H9 (cell line): ENCODE measurements at regions not wholly inside any gene's neighbourhood (a gene's known extent, or its start where the extent isn't known, plus 50 kb on each side); places are given as distances from the start of the nearest gene placed in this dataset.
A peak's percentile ranks its signal among the peaks of the same experiment; 100 is the strongest.
"Not testable (repeated sequence)": the region's sequence is repeated elsewhere in the genome, so short reads cannot be mapped to it uniquely, and the experiment has no call there.

Experiments
- DNase-seq: peaks from one replicate; pipeline ENCODE4 v3.0.0-alpha.2; 2017
- H2AFZ ChIP-seq: one replicate; pipeline ENCODE4 v1.6.1; 2013; ENCODE audit warnings: mild to moderate bottlenecking, low read length, control low read depth, moderate library complexity
- H2AK5ac ChIP-seq: 2 replicates; pipeline ENCODE4 v1.6.1; 2013; ENCODE audit warnings: low read length, control low read depth, mixed read lengths; ENCODE audit not compliant: insufficient read length
- H2BK120ac ChIP-seq: one replicate; pipeline ENCODE4 v1.6.1; 2013; ENCODE audit warnings: low read depth, mild to moderate bottlenecking, low read length, control low read depth, inconsistent platforms; ENCODE audit not compliant: poor library complexity, severe bottlenecking
- H2BK12ac ChIP-seq: 2 replicates; pipeline ENCODE4 v1.6.1; 2013; ENCODE audit warnings: low read length, control low read depth, mixed read lengths, low read depth; ENCODE audit not compliant: insufficient read length
- H2BK15ac ChIP-seq: 2 replicates; pipeline ENCODE4 v1.6.1; 2013; ENCODE audit warnings: low read depth, low read length, control low read depth
- H2BK20ac ChIP-seq: one replicate; pipeline ENCODE4 v1.6.1; 2013; ENCODE audit warnings: low read depth, mild to moderate bottlenecking, low read length, control low read depth, inconsistent platforms; ENCODE audit not compliant: poor library complexity, severe bottlenecking
- H2BK5ac ChIP-seq: 2 replicates; pipeline ENCODE4 v1.6.1; 2013; ENCODE audit warnings: low read length, control low read depth, mixed read lengths; ENCODE audit not compliant: insufficient read length
- H3K14ac ChIP-seq: 2 replicates; pipeline ENCODE4 v1.6.1; 2013; ENCODE audit warnings: low read length, control low read depth; ENCODE audit not compliant: insufficient read depth
- H3K18ac ChIP-seq: 2 replicates; pipeline ENCODE4 v1.6.1; 2013; ENCODE audit warnings: low read depth, mild to moderate bottlenecking, mixed read lengths, low read length, control low read depth; ENCODE audit not compliant: insufficient read length
- H3K23ac ChIP-seq: 2 replicates; pipeline ENCODE4 v1.6.1; 2013; ENCODE audit warnings: low read length, control low read depth, mixed read lengths, low read depth; ENCODE audit not compliant: insufficient read length
- H3K23me2 ChIP-seq: 2 replicates; pipeline ENCODE4 v1.6.1; 2013; ENCODE audit warnings: low read depth, mild to moderate bottlenecking, mixed read lengths, low read length, control low read depth; ENCODE audit not compliant: insufficient read length, poor library complexity, severe bottlenecking
- H3K27ac ChIP-seq: 2 replicates; pipeline ENCODE4 v1.5.1; 2013; ENCODE audit warnings: low read length, control low read depth, mixed read lengths, low read depth; ENCODE audit not compliant: insufficient read length
- H3K27me3 ChIP-seq: 2 replicates; pipeline ENCODE4 v1.6.1; 2013; ENCODE audit warnings: low read length, control low read depth, inconsistent platforms; ENCODE audit not compliant: insufficient read depth
- H3K4ac ChIP-seq: 2 replicates; pipeline ENCODE4 v1.6.1; 2013; ENCODE audit warnings: low read depth, mild to moderate bottlenecking, control low read depth, inconsistent platforms, low read length, moderate library complexity
- H3K4me1 ChIP-seq: 2 replicates; pipeline ENCODE4 v1.6.1; 2013; ENCODE audit warnings: low read length, control low read depth, inconsistent platforms; ENCODE audit not compliant: insufficient read depth
- H3K4me2 ChIP-seq: 2 replicates; pipeline ENCODE4 v1.6.1; 2013; ENCODE audit warnings: low read length, control low read depth, mixed read lengths; ENCODE audit not compliant: insufficient read length, insufficient read depth
- H3K56ac ChIP-seq: 2 replicates; pipeline ENCODE4 v1.6.1; 2013; ENCODE audit warnings: low read depth, mild to moderate bottlenecking, mixed read lengths, low read length, control low read depth; ENCODE audit not compliant: insufficient read length
- H3K79me1 ChIP-seq: 2 replicates; pipeline ENCODE4 v1.6.1; 2013; ENCODE audit warnings: low read depth, mild to moderate bottlenecking, moderate library complexity, low read length, control low read depth, inconsistent platforms; ENCODE audit not compliant: insufficient read depth, poor library complexity, severe bottlenecking
- H3K79me2 ChIP-seq: 2 replicates; pipeline ENCODE4 v1.6.1; 2013; ENCODE audit warnings: low read length, control low read depth, inconsistent platforms; ENCODE audit not compliant: insufficient read depth
- H3K9ac ChIP-seq: 2 replicates; pipeline ENCODE4 v1.6.1; 2013; ENCODE audit warnings: low read length, control low read depth, mixed read lengths; ENCODE audit not compliant: insufficient read length; ENCODE audit errors: extremely low read depth
- H3K9me3 ChIP-seq: one replicate; pipeline ENCODE4 v1.6.1; 2013; ENCODE audit warnings: low read depth, low read length, inconsistent platforms; ENCODE audit not compliant: control insufficient read depth
- H3T11ph ChIP-seq: one replicate; pipeline ENCODE4 v1.6.1; 2013; ENCODE audit warnings: mild to moderate bottlenecking, low read length, control low read depth, inconsistent platforms
- H4K20me1 ChIP-seq: one replicate; pipeline ENCODE4 v1.6.1; 2013; ENCODE audit not compliant: control insufficient read depth, insufficient read length, insufficient read depth
- H4K5ac ChIP-seq: 2 replicates; pipeline ENCODE4 v1.6.1; 2013; ENCODE audit warnings: low read depth, mild to moderate bottlenecking, mixed read lengths, low read length, control low read depth; ENCODE audit not compliant: insufficient read length
- H4K8ac ChIP-seq: replicated peaks from 2 replicates; pipeline ENCODE4 v1.6.1; 2013; ENCODE audit warnings: low read length, control low read depth, mixed read lengths, low read depth; ENCODE audit not compliant: insufficient read length
- H4K91ac ChIP-seq: 2 replicates; pipeline ENCODE4 v1.6.1; 2013; ENCODE audit warnings: low read depth, mild to moderate bottlenecking, moderate library complexity, mixed read lengths, low read length, control low read depth; ENCODE audit not compliant: insufficient read length
- H3K27ac Mint-ChIP-seq, 3 experiments: 2 replicates in 2 of 3; 3 replicates in 1 of 3; pipeline ENCODE4 v1.8.0; 2020 to 2021; ENCODE audit warnings: mixed read lengths in 3 of 3, mild to moderate bottlenecking in 1 of 3, moderate library complexity in 1 of 3
- H3K27me3 Mint-ChIP-seq: 2 replicates; pipeline ENCODE4 v1.8.0; 2021; ENCODE audit warnings: low read depth, mild to moderate bottlenecking, moderate library complexity, mixed read lengths
- H3K36me3 Mint-ChIP-seq, 3 experiments: 2 replicates in 2 of 3; 3 replicates in 1 of 3; pipeline ENCODE4 v1.8.0; 2020 to 2021; ENCODE audit warnings: low read depth in 3 of 3, mixed read lengths in 3 of 3; ENCODE audit not compliant: insufficient read depth in 1 of 3
- H3K4me1 Mint-ChIP-seq, 2 experiments: 2 replicates each; pipeline ENCODE4 v1.8.0; 2020; ENCODE audit warnings: mixed read lengths in 2 of 2
- H3K4me3 Mint-ChIP-seq, 2 experiments: 2 replicates in 1 of 2; 3 replicates in 1 of 2; pipeline ENCODE4 v1.8.0; 2020 to 2021; ENCODE audit warnings: mild to moderate bottlenecking in 2 of 2, mixed read lengths in 2 of 2, moderate library complexity in 1 of 2
- H3K9me3 Mint-ChIP-seq, 2 experiments: 2 replicates in 1 of 2; 3 replicates in 1 of 2; pipeline ENCODE4 v1.8.0; 2020; ENCODE audit warnings: mild to moderate bottlenecking in 2 of 2, mixed read lengths in 2 of 2, moderate library complexity in 1 of 2
- WGBS: extraction: QIAGEN DNeasy Blood & Tissue Kit; methylation state at CpG from one replicate; pipeline ENCODE4 v1.1.7; 2013; ENCODE audit warnings: missing lambda C conversion rate, low lambda C conversion rate, mixed read lengths; ENCODE audit not compliant: insufficient read length; ENCODE audit errors: extremely low coverage; 5-methylcytosine and 5-hydroxymethylcytosine counted together
- TF ChIP-seq, protein P1 (sequence below): fragments of 200-600 bp; sonication (generic); conservative IDR thresholded peaks from 3 replicates; pipeline ENCODE4 v1.8.0; 2021; ENCODE audit warnings: antibody characterized with exemption, mild to moderate bottlenecking

GRCh38 chr7:85681241-85681640, 494.4 kb upstream of the SEMA3D start:
- no peak overlapping the region for H2BK5ac ChIP-seq
- H3K27ac ChIP-seq: no peak overlapping the region
- no CpG with 5 or more reads among the region's 2 CpGs for WGBS
- no peaks in the 10 kb centered on the region for H3K9me3 ChIP-seq
- peaks cover 3 to 10% of the 10 kb centered on the region in 2 experiments; a peak in 3 of 4 replicates for H3K4me1 Mint-ChIP-seq
- no peaks in the 10 kb centered on the region for H3K27me3 ChIP-seq
- H3K23me2 ChIP-seq: no peaks in the 10 kb centered on the region
- H3K18ac ChIP-seq: no peak overlapping the region
- H3K79me2 ChIP-seq: no peaks in the 10 kb centered on the region
- no peak overlapping the region for H3K14ac ChIP-seq
- peak overlapping the region in 1 of 3 experiments; percentile 53; a peak in 1 of 7 replicates for H3K27ac Mint-ChIP-seq
- H2AFZ ChIP-seq: no peak overlapping the region
- no peaks in the 10 kb centered on the region for H4K20me1 ChIP-seq
- TF ChIP-seq, protein P1, sequence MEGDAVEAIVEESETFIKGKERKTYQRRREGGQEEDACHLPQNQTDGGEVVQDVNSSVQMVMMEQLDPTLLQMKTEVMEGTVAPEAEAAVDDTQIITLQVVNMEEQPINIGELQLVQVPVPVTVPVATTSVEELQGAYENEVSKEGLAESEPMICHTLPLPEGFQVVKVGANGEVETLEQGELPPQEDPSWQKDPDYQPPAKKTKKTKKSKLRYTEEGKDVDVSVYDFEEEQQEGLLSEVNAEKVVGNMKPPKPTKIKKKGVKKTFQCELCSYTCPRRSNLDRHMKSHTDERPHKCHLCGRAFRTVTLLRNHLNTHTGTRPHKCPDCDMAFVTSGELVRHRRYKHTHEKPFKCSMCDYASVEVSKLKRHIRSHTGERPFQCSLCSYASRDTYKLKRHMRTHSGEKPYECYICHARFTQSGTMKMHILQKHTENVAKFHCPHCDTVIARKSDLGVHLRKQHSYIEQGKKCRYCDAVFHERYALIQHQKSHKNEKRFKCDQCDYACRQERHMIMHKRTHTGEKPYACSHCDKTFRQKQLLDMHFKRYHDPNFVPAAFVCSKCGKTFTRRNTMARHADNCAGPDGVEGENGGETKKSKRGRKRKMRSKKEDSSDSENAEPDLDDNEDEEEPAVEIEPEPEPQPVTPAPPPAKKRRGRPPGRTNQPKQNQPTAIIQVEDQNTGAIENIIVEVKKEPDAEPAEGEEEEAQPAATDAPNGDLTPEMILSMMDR: no peak
- H3T11ph ChIP-seq: no peak overlapping the region
- no peak overlapping the region for H2BK12ac ChIP-seq
- no peak overlapping the region for H2BK120ac ChIP-seq
- H3K23ac ChIP-seq: no peak overlapping the region
- H3K27me3 Mint-ChIP-seq: no peaks in the 10 kb centered on the region
- no peak overlapping the region for H2BK15ac ChIP-seq
- H3K36me3 Mint-ChIP-seq: peaks cover 16 to 34% (median 17%) of the 10 kb centered on the region in 3 experiments
- H3K9me3 Mint-ChIP-seq: peaks cover 24 to 28% of the 10 kb centered on the region in 2 experiments
- no peak overlapping the region for H4K8ac ChIP-seq
- H3K79me1 ChIP-seq: no peaks in the 10 kb centered on the region
- H3K4me2 ChIP-seq: no peak overlapping the region
- no peaks in the 10 kb centered on the region for H3K4me1 ChIP-seq
- H3K56ac ChIP-seq: no peak overlapping the region
- H4K5ac ChIP-seq: no peak overlapping the region
- H3K9ac ChIP-seq: no peak overlapping the region
- no peak overlapping the region for H3K4ac ChIP-seq
- H3K4me3 Mint-ChIP-seq: no peak overlapping the region
- no peak for DNase-seq
- no peak overlapping the region for H2AK5ac ChIP-seq
- H2BK20ac ChIP-seq: no peak overlapping the region
- H4K91ac ChIP-seq: no peak overlapping the region

- H3K56ac ChIP-seq, H3K79me1 ChIP-seq, H3K18ac ChIP-seq, H4K20me1 ChIP-seq, DNase-seq, H3K27ac ChIP-seq, H4K91ac ChIP-seq, H3K23ac ChIP-seq, H3K14ac ChIP-seq, H3K23me2 ChIP-seq, H3K27ac Mint-ChIP-seq, H2BK5ac ChIP-seq, H4K8ac ChIP-seq, H3K4me1 ChIP-seq, H2BK20ac ChIP-seq, H2AFZ ChIP-seq, H3T11ph ChIP-seq, H2AK5ac ChIP-seq, H2BK12ac ChIP-seq, H3K27me3 ChIP-seq, H3K4me3 Mint-ChIP-seq, H4K5ac ChIP-seq, H2BK120ac ChIP-seq, H3K4me2 ChIP-seq, H3K9ac ChIP-seq, H3K27me3 Mint-ChIP-seq, H3K9me3 ChIP-seq, H3K79me2 ChIP-seq, H3K4ac ChIP-seq, H2BK15ac ChIP-seq: not testable (repeated sequence)
- Mint-ChIP-seq H3K36me3 (peaks cover 12 to 16% (median 15%) of the 10 kb centered on the region in 3 experiments), H3K4me1 (peaks cover 5 to 10% of the 10 kb centered on the region in 2 experiments), H3K9me3 (peaks cover 22% of the 10 kb centered on the region in 2 experiments)
- no CpG with 5 or more reads among the region's 2 CpGs for WGBS
These were observed 488.2 kb upstream of the SEMA3D start for GRCh38 chr7:85675093-85675492.
